Kidney (tissue), 13 donors: ENCODE measurements at regions not wholly inside any gene's neighbourhood (a gene's known extent, or its start where the extent isn't known, plus 50 kb on each side); places are given as distances from the start of the nearest gene placed in this dataset.
"Not testable (repeated sequence)": the region's sequence is repeated elsewhere in the genome, so short reads cannot be mapped to it uniquely, and the experiment has no call there.

Experiments
- DNase-seq, 5 donors: peaks; one replicate each; pipeline ENCODE4 v3.0.0-alpha.2; 2013 to 2020
- FAIRE-seq: peaks from 2 replicates; lab custom pipeline; 2012; peaks lifted over from hg19 to GRCh38; lab: Jason Lieb, UNC
- H3K27ac ChIP-seq, 2 donors: one replicate each; pipeline ENCODE4 v1.7.0; 2013; ENCODE audit warnings: low read depth in 2 of 2, low read length in 2 of 2, inconsistent platforms in 1 of 2
- H3K27me3 ChIP-seq: one replicate; pipeline ENCODE4 v1.7.1; 2013; ENCODE audit warnings: low read length, inconsistent platforms; ENCODE audit not compliant: control insufficient read depth, insufficient read depth
- H3K36me3 ChIP-seq, 3 donors: one replicate each; pipeline versions ENCODE4 v1.7.0 to v1.7.1; 2013; ENCODE audit warnings: low read length in 3 of 3, control low read depth in 1 of 3, inconsistent platforms in 1 of 3; ENCODE audit not compliant: insufficient read depth in 3 of 3, control insufficient read depth in 2 of 3
- H3K4me1 ChIP-seq, 3 donors: one replicate each; pipeline versions ENCODE4 v1.7.0 to v1.7.1; 2013; ENCODE audit warnings: low read length in 3 of 3, inconsistent platforms in 1 of 3, low read depth in 1 of 3; ENCODE audit not compliant: control insufficient read depth in 2 of 3, insufficient read depth in 2 of 3
- H3K4me3 ChIP-seq, 3 donors: one replicate each; pipeline versions ENCODE4 v1.7.0 to v1.8.1; 2013; ENCODE audit warnings: low read length in 3 of 3, control low read depth in 1 of 3, inconsistent platforms in 1 of 3
- H3K9ac ChIP-seq, 3 donors: one replicate each; pipeline versions ENCODE4 v1.7.0 to v1.7.1; 2013; ENCODE audit warnings: low read length in 3 of 3, control low read depth in 1 of 3, inconsistent platforms in 1 of 3
- H3K9me3 ChIP-seq, 3 donors: one replicate each; pipeline versions ENCODE4 v1.7.0 to v1.7.1; 2013; ENCODE audit warnings: low read length in 3 of 3, control low read depth in 1 of 3, inconsistent platforms in 1 of 3; ENCODE audit not compliant: control insufficient read depth in 2 of 3, insufficient read depth in 1 of 3
- CTCF ChIP-seq: IDR thresholded peaks from 3 replicates; pipeline ENCODE4 v1.5.1; 2012; ENCODE audit warnings: mild to moderate bottlenecking, moderate library complexity, borderline replicate concordance; ENCODE audit not compliant: insufficient read depth; ENCODE audit errors: extremely low read depth
- intact Hi-C: fragments of 100-400 bp; cut with DNase I; formaldehyde crosslinking; loops from one replicate; pipeline ENCODE4 v1.11.1; 2022
- donor health status: control.
- donor health status: control.
- donor health status: control.
- donor health status: control.
- donor health status: control.
- donor health status: DM: yes; HTN: yes; CAD: no.
- donor health status: Normal renal cell carcinoma (clear cell type).

GRCh38 chr15:55084673-55085072 is 112.1 kb downstream of the RSL24D1 start:
- no peak overlapping the region for H3K27ac ChIP-seq
- TF ChIP-seq CTCF: no peak
- H3K9me3 ChIP-seq: no peaks in the 10 kb centered on the region
- no peak overlapping the region for H3K9ac ChIP-seq
- DNase-seq (no peak), FAIRE-seq (no peak)
- intact Hi-C loops: no loop called here
- no peaks in the 10 kb centered on the region for H3K27me3 ChIP-seq
- no peaks in the 10 kb centered on the region for H3K36me3 ChIP-seq
- no peak overlapping the region for H3K4me3 ChIP-seq
- H3K4me1 ChIP-seq: no peaks in the 10 kb centered on the region

GRCh38 chr15:55084216-55084615 is 112.5 kb downstream of the RSL24D1 start:
- Histone ChIP-seq H3K36me3 (no peaks in the 10 kb centered on the region), H3K27ac (no peak overlapping the region), H3K9ac (no peak overlapping the region), H3K9me3 (no peaks in the 10 kb centered on the region), H3K27me3 (no peaks in the 10 kb centered on the region), H3K4me3 (no peak overlapping the region), H3K4me1 (no peaks in the 10 kb centered on the region)
- intact Hi-C loops: no loop called here
- no peak for DNase-seq
- no peak for FAIRE-seq
- TF ChIP-seq CTCF: no peak

GRCh38 chr15:55077052-55077451 is 119.7 kb downstream of the RSL24D1 start:
- intact Hi-C loops, H3K36me3 ChIP-seq, H3K27ac ChIP-seq, DNase-seq, FAIRE-seq, H3K9ac ChIP-seq, H3K27me3 ChIP-seq, H3K4me1 ChIP-seq, H3K4me3 ChIP-seq, H3K9me3 ChIP-seq: not testable (repeated sequence)

GRCh38 chr15:55074431-55074830 is 122.3 kb downstream of the RSL24D1 start:
- Histone ChIP-seq H3K36me3 (no peaks in the 10 kb centered on the region), H3K4me1 (no peaks in the 10 kb centered on the region), H3K4me3 (no peak overlapping the region), H3K27me3 (no peaks in the 10 kb centered on the region), H3K9me3 (peaks cover 0 to 2% (median 0%) of the 10 kb centered on the region in 3 donors), H3K9ac (no peak overlapping the region), H3K27ac (no peak overlapping the region)
- intact Hi-C loops: no loop called here
- DNase-seq (no peak), FAIRE-seq (no peak)
- no peak for TF ChIP-seq CTCF

GRCh38 chr15:55063970-55064369 is 132.8 kb downstream of the RSL24D1 start:
- H3K27ac ChIP-seq, H3K36me3 ChIP-seq, H3K9ac ChIP-seq, H3K4me1 ChIP-seq, H3K27me3 ChIP-seq, FAIRE-seq, intact Hi-C loops, H3K9me3 ChIP-seq, H3K4me3 ChIP-seq, DNase-seq: not testable (repeated sequence)
